ENCODE measurements at regions not wholly inside any gene's neighbourhood (a gene's known extent, or its start where the extent isn't known, plus 50 kb on each side); places are given as distances from the start of the nearest gene placed in this dataset.

DNA sequence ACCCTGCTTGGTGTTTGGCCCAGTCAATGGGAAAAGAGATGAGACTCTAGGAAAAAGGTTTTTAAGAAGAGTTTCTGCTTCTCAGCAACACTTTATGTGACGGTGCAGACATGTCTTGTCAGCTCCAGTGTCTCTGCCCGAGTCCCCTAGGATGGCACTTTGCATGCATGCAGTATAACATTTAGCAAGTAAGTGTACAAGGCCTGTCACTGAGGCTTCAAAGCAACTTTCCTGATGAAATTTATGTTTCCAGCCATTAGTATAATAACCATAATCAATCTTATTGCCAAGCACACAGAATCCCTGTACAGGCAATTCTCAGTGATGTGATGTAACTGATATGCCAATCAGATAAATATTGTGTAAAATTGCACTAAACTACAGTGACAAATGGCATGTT, 248.1 kb upstream of the PLET1 start:
- DNase-seq (ENCODE audit: low spot score in 2 of 2) (no peak), ATAC-seq (no peak)
- Mint-ChIP-seq H3K27ac (no peak overlapping the region), H3K9me3 (no peaks in the 10 kb centered on the region), H3K36me3 (no peaks in the 10 kb centered on the region)

DNA sequence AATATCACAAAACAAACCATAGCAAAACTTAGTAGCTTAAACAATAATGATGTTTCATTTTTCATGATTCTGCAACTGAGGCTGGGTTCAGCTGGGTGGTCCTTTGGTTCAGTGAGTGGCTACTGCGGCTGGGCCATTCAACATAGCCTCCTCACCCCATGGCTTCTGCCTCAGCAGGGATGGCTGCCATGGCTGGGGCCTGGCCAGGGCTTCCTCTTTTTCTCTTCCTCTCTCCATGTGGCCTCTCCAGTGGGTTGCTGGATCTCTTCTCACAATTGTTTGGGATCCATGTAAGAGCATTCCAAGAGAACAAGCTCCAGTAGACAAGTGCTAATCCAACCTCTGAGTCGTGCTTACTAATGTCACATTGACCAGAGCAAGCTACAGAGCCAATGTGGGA, 248.6 kb upstream of the PLET1 start:
- ATAC-seq = no peak
- DNase-seq (ENCODE audit: low spot score in 2 of 2) = no peak
- H3K27ac Mint-ChIP-seq = no peak overlapping the region
- no peaks in the 10 kb centered on the region for H3K36me3 Mint-ChIP-seq
- no peaks in the 10 kb centered on the region for H3K9me3 Mint-ChIP-seq

- Mint-ChIP-seq H3K27ac (no peak overlapping the region), H3K9me3 (no peaks in the 10 kb centered on the region), H3K36me3 (no peaks in the 10 kb centered on the region)
- DNase-seq (ENCODE audit: low spot score in 2 of 2) (no peak), ATAC-seq (no peak)
These were observed 250.6 kb upstream of the PLET1 start for GRCh38 chr11:112511271-112511670.

- no peak overlapping the region for H3K27ac Mint-ChIP-seq
- DNase-seq (ENCODE audit: low spot score in 2 of 2) = no peak
These were observed 251.3 kb upstream of the PLET1 start for GRCh38 chr11:112511911-112512310.

GRCh38 chr11:112513417-112513816, 252.8 kb upstream of the PLET1 start:
- H3K9me3 Mint-ChIP-seq = no peaks in the 10 kb centered on the region
- ATAC-seq (no peak), DNase-seq (ENCODE audit: low spot score in 2 of 2) (no peak)
- H3K36me3 Mint-ChIP-seq = no peaks in the 10 kb centered on the region
- peak overlapping the region in 1 of 2 donors; percentile 51 for H3K27ac Mint-ChIP-seq

More at GRCh38 chr11:112511911-112512310, 251.3 kb upstream of the PLET1 start:
- ATAC-seq = no peak
- Mint-ChIP-seq H3K9me3 (no peaks in the 10 kb centered on the region), H3K36me3 (no peaks in the 10 kb centered on the region)

DNA sequence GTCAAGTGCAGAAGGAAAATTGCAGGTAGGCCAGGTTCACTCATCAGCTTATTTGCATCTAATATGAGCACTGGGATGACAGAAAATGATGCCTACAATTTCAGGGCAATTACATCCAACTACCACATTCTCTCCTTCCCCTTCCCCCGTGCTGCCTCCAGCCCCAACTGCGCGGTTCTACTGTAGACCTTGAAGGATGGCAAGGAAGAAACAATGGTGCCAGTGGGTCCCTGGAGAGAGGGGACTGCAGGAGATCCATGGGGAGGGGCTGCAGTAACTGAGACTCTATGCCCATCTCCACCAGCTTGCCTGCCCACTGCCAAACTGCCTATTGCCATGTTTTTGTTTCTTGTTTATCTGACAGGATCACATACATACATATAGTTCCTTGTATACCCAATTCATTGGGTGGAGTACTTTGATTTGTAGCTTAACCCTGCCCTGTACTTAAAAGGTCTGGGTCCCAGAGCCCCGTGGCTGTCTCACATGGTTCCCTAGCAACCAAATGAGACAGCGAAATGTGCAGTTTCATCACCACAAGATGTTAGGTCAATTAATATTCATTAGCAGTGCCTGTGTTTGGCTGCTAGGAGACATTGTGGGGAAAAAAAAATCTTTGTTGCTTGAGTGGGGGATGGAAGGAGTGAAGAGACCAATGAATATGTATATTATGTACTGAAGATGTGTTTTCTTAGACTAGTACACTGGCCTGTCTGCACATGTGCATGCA, 253.5 kb upstream of the PLET1 start:
- DNase-seq (ENCODE audit: low spot score in 2 of 2) (no peak), ATAC-seq (no peak)
- Mint-ChIP-seq H3K27ac (no peak overlapping the region), H3K9me3 (no peaks in the 10 kb centered on the region), H3K36me3 (no peaks in the 10 kb centered on the region)

GRCh38 chr11:112516261-112516660, 255.6 kb upstream of the PLET1 start:
- H3K36me3 Mint-ChIP-seq = no peaks in the 10 kb centered on the region
- no peaks in the 10 kb centered on the region for H3K9me3 Mint-ChIP-seq
- ATAC-seq (no peak), DNase-seq (ENCODE audit: low spot score in 2 of 2) (no peak)
- no peak overlapping the region for H3K27ac Mint-ChIP-seq

DNA sequence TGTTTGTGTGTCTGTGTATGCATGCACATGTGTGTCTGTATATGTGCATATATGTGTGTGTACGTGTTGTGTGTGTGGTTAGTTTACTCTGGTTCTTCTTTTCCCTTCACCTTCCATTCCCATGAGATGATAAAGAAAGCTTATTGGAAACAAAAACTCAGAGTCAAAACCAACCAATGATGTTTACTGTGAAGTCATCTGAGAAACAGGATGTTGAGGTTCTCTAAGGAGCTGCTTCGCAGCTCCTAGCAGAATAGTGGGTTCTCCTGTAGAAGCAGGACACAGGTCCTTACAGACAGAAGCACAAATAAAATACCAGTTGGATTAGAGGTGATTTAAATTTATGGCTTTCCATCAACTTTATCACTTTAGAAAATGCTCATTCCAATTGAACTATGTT, 256.1 kb upstream of the PLET1 start:
- H3K27ac Mint-ChIP-seq = no peak overlapping the region
- no peaks in the 10 kb centered on the region for H3K9me3 Mint-ChIP-seq
- ATAC-seq = no peak
- DNase-seq (ENCODE audit: low spot score in 2 of 2) = no peak
- H3K36me3 Mint-ChIP-seq = no peaks in the 10 kb centered on the region

- Mint-ChIP-seq H3K27ac (no peak overlapping the region), H3K9me3 (no peaks in the 10 kb centered on the region), H3K36me3 (no peaks in the 10 kb centered on the region)
- DNase-seq (ENCODE audit: low spot score in 2 of 2) (no peak), ATAC-seq (no peak)
These were observed 257.7 kb upstream of the PLET1 start for GRCh38 chr11:112518371-112518770.

GRCh38 chr11:112519751-112520150, 259.1 kb upstream of the PLET1 start:
- ATAC-seq = no peak
- DNase-seq (ENCODE audit: low spot score in 2 of 2) = no peak
- no peaks in the 10 kb centered on the region for H3K9me3 Mint-ChIP-seq
- peak overlapping the region in 1 of 2 donors; percentile 66 for H3K27ac Mint-ChIP-seq
- H3K36me3 Mint-ChIP-seq = no peaks in the 10 kb centered on the region

DNA sequence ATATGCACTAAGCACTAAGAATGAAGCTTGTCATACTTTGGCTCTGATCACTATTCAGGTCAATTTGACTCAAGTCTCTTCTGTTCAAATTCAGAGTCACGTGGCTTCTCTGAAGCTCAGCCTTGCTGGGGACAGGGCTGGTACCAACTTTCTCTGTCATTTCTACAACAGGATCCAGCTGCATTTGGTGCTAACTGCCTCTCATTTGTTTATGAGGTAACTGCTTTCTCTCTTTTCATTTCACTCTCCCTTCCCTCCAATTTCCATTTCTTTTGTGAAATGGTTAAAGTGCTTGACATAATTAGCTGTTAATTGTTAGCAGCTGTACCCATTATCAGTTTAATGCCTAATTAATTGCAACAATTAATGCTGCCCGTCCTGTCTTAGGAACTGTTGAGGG, 259.7 kb upstream of the PLET1 start:
- DNase-seq (ENCODE audit: low spot score in 2 of 2) (no peak), ATAC-seq (no peak)
- no peaks in the 10 kb centered on the region for H3K9me3 Mint-ChIP-seq
- H3K36me3 Mint-ChIP-seq = no peaks in the 10 kb centered on the region
- H3K27ac Mint-ChIP-seq = no peak overlapping the region

GRCh38 chr11:112522536-112522935, 261.9 kb upstream of the PLET1 start:
- no peak for DNase-seq (ENCODE audit: low spot score in 2 of 2)
- Mint-ChIP-seq H3K27ac (no peak overlapping the region), H3K36me3 (no peaks in the 10 kb centered on the region), H3K9me3 (no peaks in the 10 kb centered on the region)
- no peak for ATAC-seq

DNA sequence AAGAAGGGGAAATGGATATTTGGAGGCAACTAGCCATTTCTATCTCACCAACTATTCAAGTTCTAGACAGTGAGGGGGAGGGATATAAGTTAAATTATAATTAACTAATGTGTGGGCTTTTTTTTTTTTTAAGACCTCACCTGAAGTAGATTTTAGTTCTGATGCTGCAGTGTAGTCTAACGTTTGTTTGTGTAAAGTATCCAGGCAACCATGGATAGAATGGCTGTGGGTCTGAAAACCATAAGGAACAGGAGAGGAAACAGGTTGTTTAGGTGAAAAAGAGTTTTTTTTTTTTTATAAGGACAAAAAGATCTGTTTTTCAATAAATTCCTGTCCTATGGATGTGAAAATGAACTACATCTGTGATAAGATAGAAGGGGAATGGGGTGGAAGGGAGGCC, 262.4 kb upstream of the PLET1 start:
- ATAC-seq (no peak), DNase-seq (ENCODE audit: low spot score in 2 of 2) (no peak)
- H3K36me3 Mint-ChIP-seq = no peaks in the 10 kb centered on the region
- no peaks in the 10 kb centered on the region for H3K9me3 Mint-ChIP-seq
- H3K27ac Mint-ChIP-seq = no peak overlapping the region

GRCh38 chr11:112523477-112523876, 262.8 kb upstream of the PLET1 start:
- DNase-seq (ENCODE audit: low spot score in 2 of 2) (no peak), ATAC-seq (no peak)
- H3K9me3 Mint-ChIP-seq = no peaks in the 10 kb centered on the region
- no peaks in the 10 kb centered on the region for H3K36me3 Mint-ChIP-seq
- no peak overlapping the region for H3K27ac Mint-ChIP-seq

DNA sequence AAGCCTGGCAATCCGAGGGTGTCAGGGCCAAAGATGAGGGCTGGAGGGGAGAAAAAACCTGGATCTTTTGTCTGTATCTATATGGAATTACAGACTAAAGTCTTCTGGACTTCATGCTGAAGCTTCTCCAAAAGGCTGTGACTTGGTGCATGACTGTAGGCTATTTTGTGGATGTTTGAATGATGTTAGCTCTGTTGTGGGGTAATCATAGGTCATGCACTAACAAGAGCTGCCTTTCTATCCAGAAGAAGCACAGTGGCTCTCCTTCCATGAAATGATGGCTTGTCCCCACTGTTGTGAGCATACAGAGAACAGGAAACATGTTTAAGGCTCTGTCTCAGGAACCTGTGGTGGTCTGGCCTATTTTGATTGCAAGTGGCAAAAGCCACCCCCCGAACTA, 263.3 kb upstream of the PLET1 start:
- H3K27ac Mint-ChIP-seq = no peak overlapping the region
- ATAC-seq (no peak), DNase-seq (ENCODE audit: low spot score in 2 of 2) (no peak)
- no peaks in the 10 kb centered on the region for H3K9me3 Mint-ChIP-seq
- H3K36me3 Mint-ChIP-seq = no peaks in the 10 kb centered on the region

GRCh38 chr11:112524798-112525197, 264.1 kb upstream of the PLET1 start:
- Mint-ChIP-seq H3K36me3 (no peaks in the 10 kb centered on the region), H3K9me3 (no peaks in the 10 kb centered on the region), H3K27ac (no peak overlapping the region)
- DNase-seq (ENCODE audit: low spot score in 2 of 2) (no peak), ATAC-seq (no peak)

DNA sequence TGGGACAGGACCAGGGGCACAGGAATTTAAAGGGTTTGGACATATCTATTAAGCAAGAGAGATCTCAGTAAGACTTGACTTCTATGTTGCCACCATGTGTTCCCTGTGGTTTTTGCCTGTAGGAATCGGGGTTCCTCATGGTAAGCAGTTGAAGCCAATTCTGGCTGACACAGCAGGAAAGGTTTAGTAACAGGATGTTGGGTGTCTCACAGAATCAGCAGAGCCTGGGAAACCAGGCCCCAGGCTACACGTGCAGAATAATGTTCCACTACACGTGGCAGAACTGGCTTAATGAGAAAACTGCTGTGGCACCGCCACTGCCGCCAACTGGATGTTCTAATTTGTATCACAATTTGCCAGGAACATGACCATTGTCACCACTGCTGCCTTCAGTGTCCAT, 264.6 kb upstream of the PLET1 start:
- H3K27ac Mint-ChIP-seq = no peak overlapping the region
- DNase-seq (ENCODE audit: low spot score in 2 of 2) (no peak), ATAC-seq (no peak)
- no peaks in the 10 kb centered on the region for H3K36me3 Mint-ChIP-seq
- H3K9me3 Mint-ChIP-seq = no peaks in the 10 kb centered on the region

DNA sequence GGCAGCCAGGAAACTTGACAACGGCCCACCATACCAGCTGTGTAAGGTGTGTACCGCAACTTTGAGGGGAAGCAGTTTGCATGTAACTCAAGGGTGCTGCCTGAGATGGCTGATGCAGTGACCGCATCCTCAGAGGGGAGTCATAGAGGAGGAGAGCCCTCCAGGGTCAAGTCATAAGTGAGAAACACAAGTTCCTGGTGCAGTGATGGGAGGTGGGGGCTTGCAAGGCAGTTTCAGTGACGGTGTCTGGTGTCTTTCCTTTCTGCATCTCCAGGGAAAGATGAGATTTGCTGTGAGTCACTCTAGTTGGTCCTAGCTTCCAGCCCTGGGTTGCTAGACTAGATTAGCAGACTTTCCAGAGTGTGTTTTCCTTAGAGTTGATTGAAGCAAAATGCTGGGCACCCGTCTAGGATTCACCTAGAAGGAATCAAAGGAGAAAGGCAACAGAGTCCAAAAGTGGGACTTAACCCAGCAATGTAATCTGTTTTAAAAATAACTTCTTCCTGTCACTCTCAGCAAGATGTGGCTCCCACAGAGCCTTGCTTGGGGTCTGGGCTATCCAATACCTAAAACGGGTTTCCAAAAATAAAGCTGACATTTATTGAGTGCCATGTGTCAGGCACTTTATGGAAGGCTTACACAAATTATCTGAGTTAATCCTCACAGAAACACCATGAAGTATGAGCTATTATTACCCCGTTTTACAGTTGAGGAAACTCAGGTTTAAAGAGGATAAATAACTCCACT, 265.4 kb upstream of the PLET1 start:
- no peak for DNase-seq (ENCODE audit: low spot score in 2 of 2)
- Mint-ChIP-seq H3K27ac (no peak overlapping the region), H3K36me3 (no peaks in the 10 kb centered on the region), H3K9me3 (no peaks in the 10 kb centered on the region)
- peak in 1 of 2 donors; percentile 21 for ATAC-seq

All from activated naive CD4-positive, alpha-beta T cell treated with anti-CD3 and anti-CD28 coated beads, Interleukin-2, amount 50 U/mL, for 72 hours (primary cell).